OCI-LY3 (cell line): ENCODE measurements at regions not wholly inside any gene's neighbourhood (a gene's known extent, or its start where the extent isn't known, plus 50 kb on each side); places are given as distances from the start of the nearest gene placed in this dataset.

Experiments
- H2AFZ ChIP-seq: fragments of 200-600, 300-600 bp; shearing (Covaris generic); 2 replicates; pipeline ENCODE4 v1.6.0; 2014; ENCODE audit warnings: antibody characterized with exemption, low read depth, low read length
- H3K27ac ChIP-seq: fragments of 200-600, 300-600 bp; sonication (generic); 2 replicates; pipeline ENCODE4 v1.5.1; 2014; ENCODE audit warnings: mild to moderate bottlenecking, low read length, moderate library complexity, mixed read lengths
- H3K27me3 ChIP-seq: fragments of 200-600, 300-600 bp; sonication (generic); 2 replicates; pipeline ENCODE4 v1.6.1; 2014; ENCODE audit warnings: low read depth, low read length, mixed read lengths
- H3K36me3 ChIP-seq: fragments of 200-600, 300-600 bp; sonication (generic); replicated peaks from 2 replicates; pipeline ENCODE3; 2014; ENCODE audit warnings: low read depth, low read length, mixed read lengths
- H3K4me1 ChIP-seq: fragments of 300-600, 200-600 bp; sonication (generic); 2 replicates; pipeline ENCODE4 v1.6.1; 2014; ENCODE audit warnings: low read length, mixed read lengths
- H3K4me2 ChIP-seq: fragments of 200-600, 300-600 bp; sonication (generic); 2 replicates; pipeline ENCODE4 v1.6.1; 2014; ENCODE audit warnings: low read length, mixed read lengths
- H3K4me3 ChIP-seq: fragments of 300-600, 200-600 bp; sonication (generic); 2 replicates; pipeline ENCODE4 v1.5.1; 2014; ENCODE audit warnings: antibody characterized with exemption, mild to moderate bottlenecking, low read length, moderate library complexity
- H3K79me2 ChIP-seq: fragments of 300-600, 200-600 bp; shearing (Covaris generic); 2 replicates; pipeline ENCODE4 v1.6.1; 2014; ENCODE audit warnings: mild to moderate bottlenecking, low read length, mixed read lengths
- H3K9ac ChIP-seq: fragments of 300-600, 200-600 bp; shearing (Covaris generic); 2 replicates; pipeline ENCODE4 v1.6.0; 2014; ENCODE audit warnings: mild to moderate bottlenecking, low read length, moderate library complexity
- H3K9me3 ChIP-seq: fragments of 200-600, 300-600 bp; shearing (Covaris generic); 2 replicates; pipeline ENCODE4 v1.6.1; 2014; ENCODE audit warnings: low read length, mixed read lengths; ENCODE audit not compliant: insufficient read depth
- H4K20me1 ChIP-seq: fragments of 200-600, 300-600 bp; sonication (generic); 2 replicates; pipeline ENCODE4 v1.6.1; 2016; ENCODE audit warnings: low read length, mixed read lengths; ENCODE audit not compliant: insufficient read depth
- CTCF ChIP-seq: fragments of 200-600, 300-600 bp; sonication (generic); IDR thresholded peaks from 2 replicates; pipeline ENCODE4 v1.5.1; 2014; ENCODE audit warnings: antibody characterized with exemption, low read length, low read depth
- EZH2phosphoT487 ChIP-seq: fragments of 200-600 bp; shearing (Covaris generic); IDR thresholded peaks from 2 replicates; pipeline ENCODE4 v1.6.1; 2018; ENCODE audit warnings: antibody characterized with exemption, mixed run types, low read depth

- no peak overlapping the region for H3K4me3 ChIP-seq
- peaks cover 4% of the 10 kb centered on the region for H3K36me3 ChIP-seq
- no peaks in the 10 kb centered on the region for H3K27me3 ChIP-seq
- H4K20me1 ChIP-seq, result no peaks in the 10 kb centered on the region
- H3K9me3 ChIP-seq, result no peaks in the 10 kb centered on the region
- H2AFZ ChIP-seq, result no peak overlapping the region
- H3K9ac ChIP-seq, result no peak overlapping the region
- peaks cover 5% of the 10 kb centered on the region; the same call in 1 of the 2 replicates for H3K4me1 ChIP-seq
- no peak overlapping the region for H3K4me2 ChIP-seq
- TF ChIP-seq CTCF (no peak), EZH2phosphoT487 (no peak)
- H3K27ac ChIP-seq, result no peak overlapping the region
- H3K79me2 ChIP-seq, result no peaks in the 10 kb centered on the region
Measured at GRCh38 chr14:71514941-71515919, 417.0 kb upstream of the RGS6 start.

DNA sequence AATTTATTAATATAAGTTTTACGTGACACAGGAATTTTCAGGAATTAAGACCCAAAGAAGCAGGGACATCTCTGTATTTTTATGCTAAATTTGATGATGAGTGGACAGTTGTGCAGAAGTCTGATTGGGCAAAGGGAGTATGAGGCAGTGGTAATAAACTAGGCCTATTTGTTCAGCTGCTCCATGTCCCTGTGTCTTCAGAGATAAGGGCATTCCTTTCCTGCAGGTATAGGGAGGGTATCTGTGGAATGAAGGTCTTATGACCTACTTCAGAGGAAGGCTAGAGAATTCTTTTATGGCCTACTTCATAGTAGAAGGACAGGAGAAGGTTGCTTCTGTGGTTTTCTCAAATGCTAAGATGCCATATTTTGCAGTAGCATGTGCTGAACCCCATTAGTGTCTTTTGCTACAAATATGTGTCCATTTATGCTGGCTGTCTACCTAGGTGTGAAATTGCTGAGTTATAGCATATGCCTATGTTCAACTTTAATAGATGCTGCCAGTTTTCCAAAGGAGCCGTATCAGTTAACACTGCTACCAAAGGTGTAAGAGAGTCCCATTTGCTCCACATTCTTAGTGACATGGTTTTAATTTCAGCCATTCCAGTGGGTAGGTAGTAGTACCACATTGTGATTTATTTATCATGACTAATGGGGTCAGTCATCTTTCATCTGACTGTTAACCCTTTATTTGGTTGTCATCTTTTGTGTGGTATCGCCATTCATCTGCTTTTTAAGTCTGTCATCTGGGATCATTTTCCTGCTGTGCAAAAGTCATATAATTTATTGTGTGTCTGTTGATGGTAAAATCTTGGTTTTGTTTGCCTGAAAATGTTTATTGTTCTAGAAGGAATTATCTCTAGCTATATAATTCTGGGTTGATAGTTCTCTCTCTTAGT is 410.7 kb upstream of the RGS6 start:
- Histone ChIP-seq H3K27ac (no peak overlapping the region), H3K36me3 (no peaks in the 10 kb centered on the region), H3K9ac (no peak overlapping the region), H2AFZ (no peak overlapping the region), H4K20me1 (no peaks in the 10 kb centered on the region), H3K4me2 (no peak overlapping the region), H3K4me3 (no peak overlapping the region), H3K4me1 (peaks cover 35% of the 10 kb centered on the region), H3K79me2 (peaks cover 7% of the 10 kb centered on the region; the same call in 1 of the 2 replicates), H3K9me3 (no peaks in the 10 kb centered on the region), H3K27me3 (no peaks in the 10 kb centered on the region)
- TF ChIP-seq CTCF, result no peak
- TF ChIP-seq EZH2phosphoT487, result no peak

GRCh38 chr14:71523630-71524319 is 408.5 kb upstream of the RGS6 start:
- no peaks in the 10 kb centered on the region for H3K36me3 ChIP-seq
- H4K20me1 ChIP-seq, result no peaks in the 10 kb centered on the region
- TF ChIP-seq EZH2phosphoT487, result no peak
- TF ChIP-seq CTCF, result no peak
- peaks cover 35% of the 10 kb centered on the region for H3K4me1 ChIP-seq
- no peak overlapping the region for H2AFZ ChIP-seq
- H3K27ac ChIP-seq, result peak overlapping the region; percentile 61
- H3K4me2 ChIP-seq, result peak overlapping the region; percentile 67
- H3K9ac ChIP-seq, result peak overlapping the region; percentile 29; the same call in 1 of the 2 replicates
- H3K9me3 ChIP-seq, result no peaks in the 10 kb centered on the region
- H3K27me3 ChIP-seq, result no peaks in the 10 kb centered on the region
- H3K4me3 ChIP-seq, result peak overlapping the region; percentile 39
- peaks cover 7% of the 10 kb centered on the region; the same call in 1 of the 2 replicates for H3K79me2 ChIP-seq
